ENCODE measurements at regions not wholly inside any gene's neighbourhood (a gene's known extent, or its start where the extent isn't known, plus 50 kb on each side); places are given as distances from the start of the nearest gene placed in this dataset.

- Histone ChIP-seq H3K4me3 (ENCODE audit: low read length in 3 of 3) (no peak overlapping the region), H3K9ac (ENCODE audit: low read length in 3 of 3) (no peak overlapping the region), H3K27me3 (ENCODE audit: control insufficient read depth, insufficient read depth, low read length) (no peaks in the 10 kb centered on the region), H3K36me3 (ENCODE audit: control insufficient read depth in 2 of 3, insufficient read depth in 3 of 3, low read length in 3 of 3) (no peaks in the 10 kb centered on the region), H3K4me1 (ENCODE audit: control insufficient read depth in 2 of 3, insufficient read depth in 2 of 3, low read depth in 1 of 3, low read length in 3 of 3) (peaks cover 0 to 4% (median 4%) of the 10 kb centered on the region in 3 donors), H3K9me3 (ENCODE audit: control insufficient read depth in 2 of 3, insufficient read depth in 1 of 3, low read length in 3 of 3) (no peaks in the 10 kb centered on the region), H3K27ac (ENCODE audit: low read depth in 2 of 2, low read length in 2 of 2) (no peak overlapping the region)
- TF ChIP-seq CTCF (IDR thresholded peaks at IDR 0.05; ENCODE audit: borderline replicate concordance, extremely low read depth, insufficient read depth), result no peak
- intact Hi-C loops (cut with DNase I), result no loop called here
- no peak for DNase-seq
- FAIRE-seq, result no peak
Observed at GRCh38 chr1:10870493-10871096, 74.1 kb upstream of the CASZ1 start.

- Histone ChIP-seq H3K9me3 (ENCODE audit: control insufficient read depth in 2 of 3, insufficient read depth in 1 of 3, low read length in 3 of 3) (no peaks in the 10 kb centered on the region), H3K27ac (ENCODE audit: low read depth in 2 of 2, low read length in 2 of 2) (no peak overlapping the region), H3K4me3 (ENCODE audit: low read length in 3 of 3) (no peak overlapping the region), H3K27me3 (ENCODE audit: control insufficient read depth, insufficient read depth, low read length) (no peaks in the 10 kb centered on the region), H3K36me3 (ENCODE audit: control insufficient read depth in 2 of 3, insufficient read depth in 3 of 3, low read length in 3 of 3) (no peaks in the 10 kb centered on the region), H3K4me1 (ENCODE audit: control insufficient read depth in 2 of 3, insufficient read depth in 2 of 3, low read depth in 1 of 3, low read length in 3 of 3) (peaks cover 0 to 2% (median 0%) of the 10 kb centered on the region in 3 donors), H3K9ac (ENCODE audit: low read length in 3 of 3) (no peak overlapping the region)
- intact Hi-C loops (cut with DNase I), result no loop called here
- DNase-seq, result no peak
- FAIRE-seq, result no peak
- no peak for TF ChIP-seq CTCF (IDR thresholded peaks at IDR 0.05; ENCODE audit: borderline replicate concordance, extremely low read depth, insufficient read depth)
Observed at GRCh38 chr1:10873189-10873588, 76.7 kb upstream of the CASZ1 start.

- Histone ChIP-seq H3K4me1 (ENCODE audit: control insufficient read depth in 2 of 3, insufficient read depth in 2 of 3, low read depth in 1 of 3, low read length in 3 of 3) (no peaks in the 10 kb centered on the region), H3K9ac (ENCODE audit: low read length in 3 of 3) (no peak overlapping the region), H3K4me3 (ENCODE audit: low read length in 3 of 3) (no peak overlapping the region), H3K27ac (ENCODE audit: low read depth in 2 of 2, low read length in 2 of 2) (no peak overlapping the region), H3K36me3 (ENCODE audit: control insufficient read depth in 2 of 3, insufficient read depth in 3 of 3, low read length in 3 of 3) (no peaks in the 10 kb centered on the region), H3K27me3 (ENCODE audit: control insufficient read depth, insufficient read depth, low read length) (no peaks in the 10 kb centered on the region), H3K9me3 (ENCODE audit: control insufficient read depth in 2 of 3, insufficient read depth in 1 of 3, low read length in 3 of 3) (no peaks in the 10 kb centered on the region)
- DNase-seq (no peak), FAIRE-seq (no peak)
- no peak for TF ChIP-seq CTCF (IDR thresholded peaks at IDR 0.05; ENCODE audit: borderline replicate concordance, extremely low read depth, insufficient read depth)
- intact Hi-C loops (cut with DNase I), result no loop called here
Observed at GRCh38 chr1:10874351-10874750, 77.9 kb upstream of the CASZ1 start.

- Histone ChIP-seq H3K27me3 (ENCODE audit: control insufficient read depth, insufficient read depth, low read length) (no peaks in the 10 kb centered on the region), H3K27ac (ENCODE audit: low read depth in 2 of 2, low read length in 2 of 2) (no peak overlapping the region), H3K36me3 (ENCODE audit: control insufficient read depth in 2 of 3, insufficient read depth in 3 of 3, low read length in 3 of 3) (no peaks in the 10 kb centered on the region), H3K9ac (ENCODE audit: low read length in 3 of 3) (no peak overlapping the region), H3K9me3 (ENCODE audit: control insufficient read depth in 2 of 3, insufficient read depth in 1 of 3, low read length in 3 of 3) (no peaks in the 10 kb centered on the region), H3K4me3 (ENCODE audit: low read length in 3 of 3) (no peak overlapping the region), H3K4me1 (ENCODE audit: control insufficient read depth in 2 of 3, insufficient read depth in 2 of 3, low read depth in 1 of 3, low read length in 3 of 3) (no peaks in the 10 kb centered on the region)
- no peak for TF ChIP-seq CTCF (IDR thresholded peaks at IDR 0.05; ENCODE audit: borderline replicate concordance, extremely low read depth, insufficient read depth)
- DNase-seq (no peak), FAIRE-seq (no peak)
- intact Hi-C loops (cut with DNase I), result no loop called here
Observed at GRCh38 chr1:10877894-10878293, 81.4 kb upstream of the CASZ1 start.
